Spleen (tissue), 11 donors: ENCODE measurements at regions not wholly inside any gene's neighbourhood (a gene's known extent, or its start where the extent isn't known, plus 50 kb on each side); places are given as distances from the start of the nearest gene placed in this dataset.
A peak's percentile ranks its signal among the peaks of the same experiment; 100 is the strongest.

Source experiments
- DNase-seq: peaks from one replicate; pipeline ENCODE4 v3.0.0-alpha.2; 2020
- H3K27ac ChIP-seq, 8 donors: fragments of 200-600 bp; sonication (generic) in 7 of 8; 1 replicate in 4 of 8; 2 replicates in 4 of 8; pipeline versions ENCODE4 v1.5.0 to v1.8.0; 2016 to 2021; ENCODE audit warnings: inconsistent platforms in 4 of 8, mild to moderate bottlenecking in 4 of 8, moderate library complexity in 1 of 8
- H3K27me3 ChIP-seq, 7 donors: fragments of 200-600 bp; sonication (generic) in 6 of 7; replicated peaks in 1 of 7; 1 replicate in 4 of 7; 2 replicates in 3 of 7; pipeline versions ENCODE4 v1.5.0 to v1.8.0; 2016 to 2021; ENCODE audit warnings: inconsistent platforms in 3 of 7, mild to moderate bottlenecking in 1 of 7
- H3K36me3 ChIP-seq, 6 donors: fragments of 200-600 bp; sonication (generic) in 5 of 6; 1 replicate in 4 of 6; 2 replicates in 2 of 6; pipeline versions ENCODE4 v1.5.0 to v1.8.0; 2016 to 2021; ENCODE audit warnings: inconsistent platforms in 2 of 6
- H3K4me1 ChIP-seq, 6 donors: fragments of 200-600 bp; sonication (generic) in 5 of 6; 1 replicate in 3 of 6; 2 replicates in 3 of 6; pipeline versions ENCODE4 v1.5.0 to v1.8.0; 2016 to 2021; ENCODE audit warnings: inconsistent platforms in 3 of 6
- H3K4me3 ChIP-seq, 8 donors: fragments of 200-600 bp; sonication (generic) in 7 of 8; 1 replicate in 4 of 8; 2 replicates in 4 of 8; pipeline versions ENCODE4 v1.5.0 to v1.8.0; 2016 to 2021; ENCODE audit warnings: inconsistent platforms in 4 of 8, mild to moderate bottlenecking in 4 of 8, moderate library complexity in 2 of 8
- H3K9me3 ChIP-seq, 8 donors: fragments of 200-600 bp; sonication (generic) in 7 of 8; 1 replicate in 4 of 8; 2 replicates in 4 of 8; pipeline versions ENCODE4 v1.5.0 to v1.8.0; 2016 to 2021; ENCODE audit warnings: inconsistent platforms in 4 of 8
- POLR2A ChIP-seq, 3 donors: fragments of 450-650 bp; IDR thresholded peaks; one replicate each; pipeline ENCODE4 v1.5.1; 2017; ENCODE audit warnings: antibody characterized with exemption in 3 of 3, mild to moderate bottlenecking in 1 of 3
- POLR2AphosphoS5 ChIP-seq, 3 donors: sonication (generic); formaldehyde crosslinking; IDR thresholded peaks; one replicate each; pipeline ENCODE4 v1.5.1; 2017; ENCODE audit warnings: antibody characterized with exemption in 3 of 3
- WGBS, 5 donors: extraction: QIAGEN DNeasy Blood & Tissue Kit in 3 of 5; methylation state at CpG; one replicate each; pipeline versions ENCODE4 v1.1.5 to v1.1.7; 2013 to 2018; 5-methylcytosine and 5-hydroxymethylcytosine counted together
- intact Hi-C: fragments of 100-400 bp; cut with DNase I; formaldehyde crosslinking; loops from one replicate; pipeline ENCODE4 v1.15.0; 2023; ENCODE audit warnings: low total_unique reads
- TF ChIP-seq, protein P1 (sequence below), 11 experiments: fragments of 200-600 bp in 7 of 11; fragments of 450-650 bp in 4 of 11; sonication (generic) in 4 of 11; IDR thresholded peaks in 8 of 11; conservative IDR thresholded peaks in 3 of 11; 1 replicate in 7 of 11; 2 replicates in 4 of 11; pipeline versions ENCODE4 v1.4.0 to v1.8.0; 2016 to 2021; ENCODE audit warnings: antibody characterized with exemption in 11 of 11, inconsistent platforms in 4 of 11, mild to moderate bottlenecking in 1 of 11
- donor health status: healthy with polysubstance abuse.
- donor health status: DM: no; HTN: no; CAD: no; lungs with moderate emphysema.
- donor health status: DM: no; HTN: no; CAD: no.
- donor health status: Bipolar disorder and iron deficiency.
- donor health status: healthy.
- donor health status: DM: no; HTN: no; CAD: no.
- donor health status: DM: yes; HTN: yes; CAD: no.

DNA sequence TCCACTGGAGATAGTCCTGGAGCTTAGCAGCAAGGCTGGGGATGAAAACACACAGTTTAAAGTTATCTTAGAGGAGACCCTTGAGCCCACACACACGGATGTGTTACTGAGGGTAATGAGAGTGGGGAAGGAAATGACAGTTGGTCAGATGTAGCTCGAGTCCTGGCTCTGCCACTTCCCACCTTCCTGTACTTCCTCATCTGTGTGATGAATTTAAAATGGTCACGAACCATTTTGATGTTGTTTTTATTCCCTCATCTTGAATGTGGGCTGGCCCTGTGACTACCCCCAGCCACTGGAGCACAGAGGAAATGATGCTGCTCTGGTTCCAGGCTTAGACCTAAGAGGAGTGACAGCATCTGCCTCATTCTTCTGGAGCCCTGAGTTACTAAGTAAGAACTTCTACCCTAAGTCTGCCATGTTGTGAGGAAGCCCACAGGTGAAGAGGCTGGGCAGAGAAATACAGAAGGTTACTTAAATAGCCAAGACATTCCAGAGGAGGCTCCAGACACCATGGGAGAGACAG, 141.2 kb downstream of the NRN1 start:
- intact Hi-C loops = no loop called here
- H3K27ac ChIP-seq = peak overlapping the region in 6 of 8 donors; percentile 47 to 78 (median 72)
- WGBS, 5 donors = 23 to 31% (median 24%) methylated on average over 3 of the region's 3 CpGs
- H3K9me3 ChIP-seq = peaks cover 0 to 10% (median 6%) of the 10 kb centered on the region in 8 donors
- no peak overlapping the region for H3K4me3 ChIP-seq
- no peaks in the 10 kb centered on the region for H3K27me3 ChIP-seq
- TF ChIP-seq, protein P1, sequence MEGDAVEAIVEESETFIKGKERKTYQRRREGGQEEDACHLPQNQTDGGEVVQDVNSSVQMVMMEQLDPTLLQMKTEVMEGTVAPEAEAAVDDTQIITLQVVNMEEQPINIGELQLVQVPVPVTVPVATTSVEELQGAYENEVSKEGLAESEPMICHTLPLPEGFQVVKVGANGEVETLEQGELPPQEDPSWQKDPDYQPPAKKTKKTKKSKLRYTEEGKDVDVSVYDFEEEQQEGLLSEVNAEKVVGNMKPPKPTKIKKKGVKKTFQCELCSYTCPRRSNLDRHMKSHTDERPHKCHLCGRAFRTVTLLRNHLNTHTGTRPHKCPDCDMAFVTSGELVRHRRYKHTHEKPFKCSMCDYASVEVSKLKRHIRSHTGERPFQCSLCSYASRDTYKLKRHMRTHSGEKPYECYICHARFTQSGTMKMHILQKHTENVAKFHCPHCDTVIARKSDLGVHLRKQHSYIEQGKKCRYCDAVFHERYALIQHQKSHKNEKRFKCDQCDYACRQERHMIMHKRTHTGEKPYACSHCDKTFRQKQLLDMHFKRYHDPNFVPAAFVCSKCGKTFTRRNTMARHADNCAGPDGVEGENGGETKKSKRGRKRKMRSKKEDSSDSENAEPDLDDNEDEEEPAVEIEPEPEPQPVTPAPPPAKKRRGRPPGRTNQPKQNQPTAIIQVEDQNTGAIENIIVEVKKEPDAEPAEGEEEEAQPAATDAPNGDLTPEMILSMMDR (IDR thresholded peaks at IDR 0.05 in 8 of 11, conservative IDR thresholded peaks at IDR 0.05 in 3 of 11) = no peak
- TF ChIP-seq POLR2A (IDR thresholded peaks at IDR 0.05) (no peak), POLR2AphosphoS5 (IDR thresholded peaks at IDR 0.05) (no peak)
- DNase-seq = no peak
- H3K36me3 ChIP-seq = no peaks in the 10 kb centered on the region
- H3K4me1 ChIP-seq = peaks cover 0 to 37% (median 9%) of the 10 kb centered on the region in 6 donors

DNA sequence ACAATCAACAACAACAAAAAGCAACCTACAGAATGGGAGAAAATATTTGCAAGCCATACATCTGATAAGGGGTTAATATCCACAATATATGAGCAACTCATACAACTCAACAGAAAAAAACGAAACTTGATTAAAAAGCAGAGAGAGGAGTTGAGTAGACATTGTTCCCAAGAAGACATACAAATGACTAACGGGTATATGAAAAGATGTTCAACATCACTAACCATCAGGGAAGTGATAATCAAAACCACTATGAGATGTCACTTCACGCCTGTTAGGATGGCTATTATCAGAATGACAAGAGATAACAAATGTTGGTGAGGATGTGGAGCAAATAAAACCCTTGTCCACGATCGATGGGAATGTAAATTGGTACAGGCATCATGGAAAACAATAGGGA, 145.9 kb downstream of the NRN1 start:
- 79 to 90% (median 86%) methylated on average over 5 of the region's 5 CpGs for WGBS, 5 donors
- Histone ChIP-seq H3K9me3 (peaks cover 0 to 3% (median 0%) of the 10 kb centered on the region in 8 donors), H3K27me3 (no peaks in the 10 kb centered on the region), H3K4me3 (no peak overlapping the region), H3K4me1 (peaks cover 0 to 7% (median 1%) of the 10 kb centered on the region in 6 donors), H3K36me3 (no peaks in the 10 kb centered on the region), H3K27ac (no peak overlapping the region)
- TF ChIP-seq POLR2AphosphoS5 (IDR thresholded peaks at IDR 0.05) (no peak), POLR2A (IDR thresholded peaks at IDR 0.05) (no peak)
- TF ChIP-seq, protein P1 (IDR thresholded peaks at IDR 0.05 in 8 of 11, conservative IDR thresholded peaks at IDR 0.05 in 3 of 11) = no peak
- intact Hi-C loops = no loop called here
- no peak for DNase-seq

DNA sequence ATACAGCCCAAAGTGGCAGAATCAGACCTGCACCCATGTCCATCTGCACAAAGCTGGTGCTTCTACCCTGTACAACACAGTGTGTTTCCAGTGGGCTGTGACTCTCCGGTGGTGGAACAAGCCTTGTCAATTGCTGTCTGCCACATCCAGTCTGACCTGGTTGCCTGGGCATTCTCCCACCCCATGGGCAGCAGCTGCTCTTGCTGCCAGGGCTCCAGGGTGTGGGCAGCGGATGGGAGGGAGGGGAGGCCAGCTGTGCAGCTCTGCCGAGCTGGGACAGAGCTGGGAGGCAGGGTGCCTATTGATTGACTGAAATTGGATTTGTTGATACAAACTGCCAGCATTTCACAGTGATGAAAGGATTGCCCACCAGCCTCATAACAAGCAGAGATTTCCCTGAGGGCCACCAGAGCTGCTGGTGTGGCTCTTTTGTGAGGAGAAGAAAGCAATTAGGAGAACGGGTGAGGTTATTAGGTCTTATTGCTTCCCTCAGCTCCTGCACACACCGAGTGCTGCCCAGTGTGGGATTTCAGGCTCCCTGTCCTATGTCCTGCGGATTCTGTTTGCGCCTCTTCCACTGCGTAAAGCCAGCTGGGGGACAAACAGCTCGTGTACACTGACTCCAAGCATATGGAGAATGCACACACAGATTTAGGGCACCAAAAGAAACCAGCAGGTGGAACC, 150.8 kb downstream of the NRN1 start:
- DNase-seq = no peak
- intact Hi-C loops = no loop called here
- Histone ChIP-seq H3K9me3 (no peaks in the 10 kb centered on the region), H3K4me1 (peaks cover 0 to 11% (median 8%) of the 10 kb centered on the region in 6 donors), H3K27ac (no peak overlapping the region), H3K36me3 (no peaks in the 10 kb centered on the region), H3K4me3 (no peak overlapping the region), H3K27me3 (peaks cover 0 to 11% (median 0%) of the 10 kb centered on the region in 7 donors)
- TF ChIP-seq POLR2AphosphoS5 (IDR thresholded peaks at IDR 0.05) (no peak), POLR2A (IDR thresholded peaks at IDR 0.05) (no peak)
- TF ChIP-seq, protein P1 (IDR thresholded peaks at IDR 0.05 in 8 of 11, conservative IDR thresholded peaks at IDR 0.05 in 3 of 11) = no peak
- 78 to 86% (median 83%) methylated on average over 8 to 9 of the region's 9 CpGs for WGBS, 5 donors

DNA sequence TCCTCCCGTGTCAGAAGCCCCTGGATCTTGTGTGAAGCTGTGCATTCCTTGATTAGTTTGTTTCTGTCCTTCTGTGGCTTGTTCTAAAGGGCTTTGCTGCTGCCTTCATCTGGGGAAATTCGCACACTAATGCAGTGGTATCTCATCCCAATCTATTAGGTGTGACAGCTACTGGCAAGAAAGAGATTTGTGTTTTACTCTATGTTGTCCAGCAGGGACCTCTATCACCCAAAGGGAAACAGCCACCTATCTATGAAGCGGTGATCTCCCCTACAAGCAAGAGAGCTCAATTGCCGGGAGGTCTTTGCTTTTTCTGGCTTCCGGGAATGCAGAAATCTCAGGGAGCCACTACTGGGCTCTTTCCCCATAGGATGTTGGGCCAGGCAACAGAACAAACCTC, 151.8 kb downstream of the NRN1 start:
- no peaks in the 10 kb centered on the region for H3K36me3 ChIP-seq
- DNase-seq = no peak
- TF ChIP-seq POLR2A (IDR thresholded peaks at IDR 0.05) (no peak), POLR2AphosphoS5 (IDR thresholded peaks at IDR 0.05) (no peak)
- H3K4me1 ChIP-seq = peaks cover 0 to 16% (median 12%) of the 10 kb centered on the region in 6 donors
- no peak overlapping the region for H3K4me3 ChIP-seq
- H3K27ac ChIP-seq = no peak overlapping the region
- 73 to 83% (median 79%) methylated on average over 5 of the region's 5 CpGs for WGBS, 5 donors
- H3K9me3 ChIP-seq = no peaks in the 10 kb centered on the region
- peaks cover 0 to 21% (median 0%) of the 10 kb centered on the region in 7 donors for H3K27me3 ChIP-seq
- intact Hi-C loops = no loop called here
